Mucosa of stomach (tissue), 1 donor: ENCODE measurements at regions not wholly inside any gene's neighbourhood (a gene's known extent, or its start where the extent isn't known, plus 50 kb on each side); places are given as distances from the start of the nearest gene placed in this dataset.

Experiments used
- H3K27me3 ChIP-seq: one replicate; pipeline ENCODE4 v1.7.0; 2013; ENCODE audit warnings: mild to moderate bottlenecking, low read length; ENCODE audit not compliant: control insufficient read depth, insufficient read depth
- H3K36me3 ChIP-seq: one replicate; pipeline ENCODE4 v1.7.0; 2013; ENCODE audit warnings: low read length; ENCODE audit not compliant: control insufficient read depth, insufficient read depth
- H3K4me1 ChIP-seq: one replicate; pipeline ENCODE4 v1.7.0; 2013; ENCODE audit warnings: mild to moderate bottlenecking, low read length; ENCODE audit not compliant: control insufficient read depth, insufficient read depth
- H3K4me3 ChIP-seq: one replicate; pipeline ENCODE4 v1.7.0; 2013; ENCODE audit warnings: low read length
- H3K9ac ChIP-seq: one replicate; pipeline ENCODE4 v1.7.0; 2013; ENCODE audit warnings: mild to moderate bottlenecking, low read length, moderate library complexity
- H3K9me3 ChIP-seq: one replicate; pipeline ENCODE4 v1.7.0; 2013; ENCODE audit warnings: mild to moderate bottlenecking, low read length, moderate library complexity; ENCODE audit not compliant: control insufficient read depth
- donor health status: Pancreatic carcinoma.

DNA sequence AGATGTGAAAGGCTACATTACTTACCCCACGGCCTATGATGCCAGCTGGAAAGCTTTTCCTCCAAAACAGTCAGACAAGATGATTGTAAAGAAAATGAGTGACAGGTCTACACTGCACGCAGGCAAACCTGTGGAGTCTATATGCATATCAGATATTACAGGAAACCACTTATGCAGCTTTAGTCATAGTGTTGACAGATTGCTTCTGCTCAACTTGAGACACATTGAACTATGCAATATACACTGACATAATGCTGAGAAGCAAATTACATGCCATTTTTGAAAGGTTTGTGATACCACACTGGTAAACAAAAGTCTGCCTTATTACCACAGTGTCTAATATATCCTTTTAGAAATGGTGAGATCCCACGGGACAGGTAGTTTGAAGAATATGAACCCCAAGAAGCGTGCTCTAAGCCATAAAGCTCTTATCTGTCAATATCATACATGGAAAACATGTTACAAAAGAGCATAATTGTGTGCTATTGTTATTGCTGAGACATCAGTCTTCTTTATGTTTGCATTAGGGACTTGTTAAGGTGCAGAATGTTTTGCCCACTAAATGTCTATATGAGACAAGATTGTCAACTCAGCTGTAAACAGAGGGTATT is 1835.8 kb upstream of the TENM3 start:
- Histone ChIP-seq H3K27me3 (no peaks in the 10 kb centered on the region), H3K36me3 (no peaks in the 10 kb centered on the region), H3K4me1 (no peaks in the 10 kb centered on the region), H3K9me3 (no peaks in the 10 kb centered on the region), H3K9ac (no peak overlapping the region), H3K4me3 (no peak overlapping the region)

DNA sequence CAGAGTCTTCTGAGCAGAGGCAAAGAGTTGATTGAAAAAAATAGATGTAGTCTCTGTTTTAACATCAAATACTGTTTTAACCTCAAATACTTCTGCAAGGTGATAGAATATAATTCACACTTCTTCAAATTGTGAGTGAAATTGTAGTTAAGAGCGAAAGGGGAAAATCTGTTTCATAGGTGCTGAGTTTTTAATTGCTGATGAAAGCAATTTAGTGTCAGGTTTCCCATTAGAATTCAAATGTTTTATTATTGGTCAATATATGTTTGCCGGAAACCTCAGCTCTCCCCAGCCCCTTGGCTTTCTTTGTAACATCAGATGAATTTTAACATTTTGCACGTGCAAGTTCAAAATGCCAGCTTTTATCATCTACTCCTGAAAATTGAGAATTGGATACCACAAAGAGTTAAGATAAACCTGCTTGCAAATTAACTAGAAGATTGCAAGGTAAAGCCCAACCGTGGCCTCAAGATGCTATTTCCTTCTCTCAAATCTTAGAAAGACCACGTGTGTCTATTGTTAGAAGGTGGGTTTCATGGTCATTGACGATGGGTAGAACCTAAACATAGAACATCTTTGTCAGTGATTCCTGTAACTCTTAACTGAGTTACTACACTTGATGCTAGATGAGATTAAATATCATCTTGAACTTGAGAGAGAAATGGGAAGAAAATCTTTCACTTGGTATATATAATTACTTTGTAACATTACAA is 1824.2 kb upstream of the TENM3 start:
- no peaks in the 10 kb centered on the region for H3K9me3 ChIP-seq
- H3K4me1 ChIP-seq = no peaks in the 10 kb centered on the region
- H3K9ac ChIP-seq = no peak overlapping the region
- no peaks in the 10 kb centered on the region for H3K36me3 ChIP-seq
- H3K27me3 ChIP-seq = no peaks in the 10 kb centered on the region
- no peak overlapping the region for H3K4me3 ChIP-seq

DNA sequence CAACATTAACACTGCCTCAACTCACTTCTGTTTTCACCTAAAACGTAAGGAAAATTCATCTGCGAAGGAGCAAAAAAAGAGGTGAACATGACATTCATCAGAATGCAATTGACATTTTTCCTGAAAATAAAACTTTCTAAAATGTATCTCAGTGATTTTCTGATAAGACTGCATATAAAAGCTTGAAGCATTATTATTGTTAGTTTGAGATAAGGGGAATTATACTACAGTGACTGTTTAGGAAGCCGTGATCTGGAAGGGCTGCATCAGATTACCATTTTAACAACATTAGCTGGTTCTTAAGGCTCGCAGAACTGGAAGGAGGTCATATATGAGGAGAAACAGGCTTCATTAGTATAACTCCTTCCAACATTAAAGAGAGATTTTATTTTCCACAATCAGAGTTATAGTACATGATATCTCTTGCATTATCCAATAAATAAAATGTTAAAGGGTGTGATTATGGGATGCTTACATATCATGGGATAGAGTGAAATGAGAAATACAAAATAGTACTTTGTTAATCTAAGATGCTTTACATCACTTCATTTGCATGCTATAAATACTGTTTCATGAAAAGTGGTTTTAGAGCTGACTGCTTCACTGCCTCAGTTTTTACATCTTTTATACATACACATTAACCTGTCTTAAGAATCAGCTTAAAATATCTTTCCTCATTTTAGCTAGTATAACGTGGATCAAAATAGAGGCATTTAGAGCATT is 1820.1 kb upstream of the TENM3 start:
- Histone ChIP-seq H3K9ac (no peak overlapping the region), H3K4me3 (no peak overlapping the region), H3K4me1 (no peaks in the 10 kb centered on the region), H3K36me3 (no peaks in the 10 kb centered on the region), H3K9me3 (no peaks in the 10 kb centered on the region), H3K27me3 (no peaks in the 10 kb centered on the region)

DNA sequence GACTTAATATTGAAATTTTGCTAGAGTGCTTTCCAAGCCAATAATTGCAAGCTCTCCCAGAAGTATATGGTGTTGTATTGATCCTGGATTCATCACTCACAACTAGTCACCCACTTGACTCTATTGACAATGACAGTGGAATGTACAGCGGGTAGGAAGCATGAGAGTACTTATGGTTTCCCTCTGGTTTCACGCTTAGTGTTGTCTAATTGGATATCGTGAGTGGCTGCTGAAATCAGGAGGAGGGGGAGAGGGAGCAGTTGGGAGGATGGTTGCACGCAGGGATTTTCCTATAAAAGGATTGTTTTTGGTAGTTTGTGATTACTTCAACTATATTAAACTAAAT is 1819.5 kb upstream of the TENM3 start:
- H3K36me3 ChIP-seq = no peaks in the 10 kb centered on the region
- no peak overlapping the region for H3K9ac ChIP-seq
- H3K27me3 ChIP-seq = no peaks in the 10 kb centered on the region
- no peaks in the 10 kb centered on the region for H3K9me3 ChIP-seq
- no peak overlapping the region for H3K4me3 ChIP-seq
- H3K4me1 ChIP-seq = no peaks in the 10 kb centered on the region

DNA sequence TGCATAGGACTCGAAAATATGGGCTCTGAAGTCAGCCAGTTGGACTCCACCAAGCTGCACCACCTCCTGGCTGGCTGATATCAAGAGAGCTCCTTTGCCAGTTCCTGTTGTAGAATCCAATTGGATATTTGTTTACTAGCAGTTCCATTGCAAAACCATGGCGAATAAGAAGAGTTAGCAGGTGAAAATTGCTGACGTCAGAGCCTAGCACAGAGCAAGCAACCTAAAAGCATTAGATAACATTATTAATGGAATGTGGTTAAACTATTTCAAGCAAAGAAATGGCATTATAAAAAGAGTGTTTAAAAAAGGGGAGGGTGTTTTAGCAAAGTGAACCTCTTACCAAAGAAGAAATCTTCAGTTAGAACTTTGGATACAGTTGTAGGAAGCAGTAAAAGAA is 1816.3 kb upstream of the TENM3 start:
- Histone ChIP-seq H3K4me3 (no peak overlapping the region), H3K9ac (no peak overlapping the region), H3K36me3 (no peaks in the 10 kb centered on the region), H3K9me3 (no peaks in the 10 kb centered on the region), H3K4me1 (no peaks in the 10 kb centered on the region), H3K27me3 (no peaks in the 10 kb centered on the region)

DNA sequence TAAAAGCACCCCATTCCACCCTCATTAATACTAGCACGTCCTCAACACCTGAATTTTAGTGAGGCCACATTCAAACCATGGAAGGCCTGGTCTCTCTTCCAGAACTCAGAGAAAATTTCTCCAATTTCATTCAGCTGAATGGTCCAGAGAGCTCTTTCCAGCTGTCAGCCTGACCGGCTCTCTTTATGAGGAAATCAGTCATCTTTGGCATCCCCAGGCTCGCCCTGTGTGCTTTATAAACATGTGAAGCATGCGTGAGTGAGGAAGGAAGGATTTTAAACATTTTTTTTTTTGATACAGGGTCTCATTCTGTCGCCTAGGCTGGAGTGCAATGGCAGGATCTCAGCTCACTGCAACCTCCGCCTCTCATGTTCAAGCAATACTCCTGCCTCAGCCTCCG is 1812.9 kb upstream of the TENM3 start:
- no peaks in the 10 kb centered on the region for H3K9me3 ChIP-seq

DNA sequence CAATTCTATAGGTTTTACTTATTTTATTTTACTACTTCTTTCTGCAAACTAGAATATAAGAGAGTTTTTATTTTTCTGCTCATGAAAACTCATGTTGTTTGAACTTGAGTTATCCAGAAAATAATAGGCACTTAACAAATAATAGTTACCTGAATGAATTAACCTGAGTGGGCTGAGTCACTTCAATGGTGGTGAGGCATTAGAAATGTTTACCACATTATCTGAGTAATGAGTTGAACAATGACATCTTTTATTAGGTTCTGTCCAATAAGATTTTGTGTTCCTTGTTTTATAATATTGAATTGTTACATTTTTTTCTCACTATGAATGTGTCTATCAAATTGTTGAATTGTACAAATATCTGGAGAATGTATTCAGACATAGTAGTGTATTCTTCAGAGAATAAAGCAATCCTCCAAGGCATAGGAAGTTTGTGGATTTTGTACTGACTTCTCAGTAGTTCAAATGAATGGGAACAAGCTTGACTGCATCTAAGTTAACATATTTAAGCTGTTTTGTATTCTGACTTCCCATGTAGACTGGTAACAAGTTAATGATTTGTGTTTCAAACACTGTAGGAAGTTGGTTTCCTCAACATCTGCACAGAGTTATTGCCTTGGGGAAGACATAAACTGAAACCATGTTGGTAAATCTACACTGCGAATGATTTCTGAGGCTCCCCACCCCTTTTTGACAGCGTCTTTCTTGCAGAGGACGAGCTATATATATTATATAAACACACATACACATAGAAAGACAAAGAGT is 1808.9 kb upstream of the TENM3 start:
- H3K36me3 ChIP-seq = no peaks in the 10 kb centered on the region
- H3K9ac ChIP-seq = no peak overlapping the region
- no peaks in the 10 kb centered on the region for H3K4me1 ChIP-seq

More for the DNA sequence above, 1812.9 kb upstream of the TENM3 start:
- no peaks in the 10 kb centered on the region for H3K36me3 ChIP-seq
- no peak overlapping the region for H3K9ac ChIP-seq
- H3K4me3 ChIP-seq = no peak overlapping the region
- H3K27me3 ChIP-seq = no peaks in the 10 kb centered on the region
- no peaks in the 10 kb centered on the region for H3K4me1 ChIP-seq

DNA sequence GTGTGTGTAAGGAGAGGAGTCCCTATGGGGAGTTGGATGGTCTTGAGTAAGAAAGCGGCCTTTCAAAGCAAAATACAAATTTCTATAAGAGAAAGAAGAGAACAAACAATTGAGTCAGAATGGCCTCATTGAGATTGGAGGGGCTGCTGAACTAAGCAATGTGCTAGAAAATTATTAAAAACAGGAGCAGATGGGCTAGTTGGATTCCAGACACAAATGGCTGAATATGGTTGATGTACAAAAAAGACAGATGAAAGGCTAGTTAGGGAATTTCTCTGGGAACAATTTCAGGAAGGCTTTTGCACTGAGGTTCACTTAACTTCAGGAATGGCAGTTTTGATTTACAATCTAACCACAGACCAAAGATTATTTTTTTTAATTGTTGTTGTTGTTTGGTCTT is 1806.8 kb upstream of the TENM3 start:
- H3K4me1 ChIP-seq = no peaks in the 10 kb centered on the region
- no peaks in the 10 kb centered on the region for H3K9me3 ChIP-seq
- H3K36me3 ChIP-seq = no peaks in the 10 kb centered on the region
- H3K4me3 ChIP-seq = no peak overlapping the region
- H3K27me3 ChIP-seq = no peaks in the 10 kb centered on the region
- H3K9ac ChIP-seq = no peak overlapping the region

More for the DNA sequence above, 1808.9 kb upstream of the TENM3 start:
- Histone ChIP-seq H3K9me3 (no peaks in the 10 kb centered on the region), H3K27me3 (no peaks in the 10 kb centered on the region), H3K4me3 (no peak overlapping the region)

DNA sequence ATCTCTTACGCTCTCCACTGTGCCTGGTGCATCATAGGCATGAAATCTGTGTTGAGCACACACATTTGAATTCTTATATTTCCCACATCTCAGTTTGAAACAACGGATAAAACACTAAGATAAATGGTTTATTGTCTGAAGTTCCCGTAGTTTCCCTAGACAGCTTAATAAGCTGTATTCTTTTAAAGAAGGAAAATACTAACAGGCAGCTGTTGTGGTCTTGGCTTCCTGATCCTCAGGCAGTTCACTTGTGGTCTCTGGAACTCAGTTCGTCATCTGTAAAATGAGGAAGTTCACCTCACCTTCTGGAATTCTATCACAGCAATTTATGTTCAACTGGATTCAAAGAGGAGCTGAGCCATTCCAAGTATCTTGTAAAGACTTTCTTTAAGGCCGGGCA is 1805.6 kb upstream of the TENM3 start:
- Histone ChIP-seq H3K9ac (no peak overlapping the region), H3K36me3 (no peaks in the 10 kb centered on the region), H3K4me3 (no peak overlapping the region), H3K4me1 (no peaks in the 10 kb centered on the region), H3K27me3 (no peaks in the 10 kb centered on the region), H3K9me3 (no peaks in the 10 kb centered on the region)

DNA sequence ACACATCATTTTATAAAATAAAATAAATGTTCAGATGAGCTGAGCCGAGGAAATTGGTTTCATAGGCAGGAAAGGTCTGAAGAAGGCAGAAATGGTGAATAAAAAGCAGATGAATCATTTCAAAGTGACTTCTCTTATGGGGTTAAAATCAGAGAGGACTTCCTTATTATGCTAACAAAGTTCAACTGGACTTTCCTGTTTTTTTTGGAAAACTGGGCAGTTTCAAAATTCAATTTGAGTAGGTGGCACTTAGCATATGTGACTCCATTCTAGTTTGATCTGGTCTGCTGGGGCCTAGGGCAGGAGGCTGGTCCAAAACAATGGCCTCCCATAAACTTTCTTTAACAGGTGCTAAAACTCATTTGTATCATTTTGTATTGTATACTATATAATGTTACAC is 1794.9 kb upstream of the TENM3 start:
- H3K36me3 ChIP-seq = no peaks in the 10 kb centered on the region
- H3K4me3 ChIP-seq = no peak overlapping the region
- H3K9ac ChIP-seq = no peak overlapping the region
- no peaks in the 10 kb centered on the region for H3K9me3 ChIP-seq
- H3K27me3 ChIP-seq = no peaks in the 10 kb centered on the region
- no peaks in the 10 kb centered on the region for H3K4me1 ChIP-seq

DNA sequence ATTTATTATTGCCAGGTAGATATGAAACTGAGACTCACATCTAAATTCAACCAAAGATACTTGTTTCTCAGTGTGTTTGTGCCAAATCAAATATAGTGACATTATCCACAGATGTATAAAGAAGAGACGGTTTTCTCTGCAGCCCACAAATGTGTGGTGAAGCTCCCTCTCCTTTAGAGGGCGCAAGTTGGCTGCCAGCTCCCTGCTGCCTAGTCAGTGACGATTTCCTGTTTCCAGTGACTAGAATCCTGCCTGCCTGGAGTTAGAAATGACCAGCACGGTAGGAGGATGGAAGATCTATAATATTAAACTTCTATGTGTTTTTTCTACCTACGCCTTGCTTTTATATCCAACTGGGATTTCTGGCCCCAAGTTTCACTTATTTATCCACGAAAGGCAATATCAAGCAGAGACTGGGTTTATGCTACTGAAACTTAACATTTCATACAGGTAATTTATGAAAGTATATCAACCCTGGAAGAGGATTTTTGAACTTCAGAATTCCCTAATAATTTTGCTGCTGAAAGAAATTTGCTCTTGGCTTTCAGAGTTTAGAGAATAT is 1793.7 kb upstream of the TENM3 start:
- Histone ChIP-seq H3K27me3 (no peaks in the 10 kb centered on the region), H3K4me3 (no peak overlapping the region), H3K9me3 (no peaks in the 10 kb centered on the region), H3K4me1 (no peaks in the 10 kb centered on the region), H3K9ac (no peak overlapping the region), H3K36me3 (no peaks in the 10 kb centered on the region)

DNA sequence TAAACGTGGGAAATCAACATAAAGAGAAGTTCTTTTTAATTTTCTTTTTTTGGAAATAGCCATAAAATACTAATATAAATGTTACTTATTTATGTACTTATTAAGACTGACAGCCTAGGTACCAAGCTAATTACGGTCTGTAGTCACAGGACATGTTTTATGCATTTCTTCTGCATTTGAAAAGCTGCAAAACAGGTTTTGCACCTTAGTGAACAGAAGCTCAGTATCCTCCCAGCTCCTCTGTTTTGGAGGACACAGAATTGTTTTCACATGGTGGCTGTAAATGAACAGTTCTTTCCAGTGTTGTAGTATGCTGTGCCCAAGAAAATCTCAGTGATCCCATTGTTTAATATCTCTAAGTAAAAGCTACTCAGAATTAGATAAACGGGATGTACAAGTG is 1788.0 kb upstream of the TENM3 start:
- Histone ChIP-seq H3K9me3 (no peaks in the 10 kb centered on the region), H3K4me1 (no peaks in the 10 kb centered on the region), H3K4me3 (no peak overlapping the region), H3K36me3 (no peaks in the 10 kb centered on the region), H3K9ac (no peak overlapping the region), H3K27me3 (no peaks in the 10 kb centered on the region)
